CD4-positive, alpha-beta memory T cell (primary cell): ENCODE measurements at regions not wholly inside any gene's neighbourhood (a gene's known extent, or its start where the extent isn't known, plus 50 kb on each side); places are given as distances from the start of the nearest gene placed in this dataset.

ENCODE experiments used
- CTCF ChIA-PET: fragments of 350-600 bp; sonication (Branson Sonifier 250); formaldehyde crosslinking; loops from one replicate; lab custom pipeline; 2021; ENCODE audit warnings: inconsistent platforms; ENCODE audit not compliant: partially characterized antibody; lab: Charles Lee
- POLR2A ChIA-PET: fragments of 350-600 bp; sonication (Branson Sonifier 250); formaldehyde crosslinking; loops from one replicate; lab custom pipeline; 2021; ENCODE audit not compliant: partially characterized antibody; lab: Charles Lee
- DNase-seq, 5 donors: peaks; one replicate each; pipeline versions ENCODE4 v3.0.0 to v3.0.0-alpha.2; 2020 to 2022; ENCODE audit warnings: mixed read lengths in 1 of 5
- H3K27ac ChIP-seq: one replicate; pipeline ENCODE4 v1.7.0; 2013; ENCODE audit warnings: low read depth, low read length
- H3K27me3 ChIP-seq: 2 replicates; pipeline ENCODE4 v1.7.0; 2013; ENCODE audit warnings: mild to moderate bottlenecking, low read length, moderate library complexity; ENCODE audit not compliant: insufficient read depth
- H3K36me3 ChIP-seq: 2 replicates; pipeline ENCODE4 v1.7.0; 2013; ENCODE audit warnings: mild to moderate bottlenecking, low read length, moderate library complexity; ENCODE audit not compliant: insufficient read depth
- H3K4me1 ChIP-seq: 2 replicates; pipeline ENCODE4 v1.7.0; 2013; ENCODE audit warnings: mild to moderate bottlenecking, low read length, moderate library complexity; ENCODE audit not compliant: insufficient read depth
- H3K4me3 ChIP-seq, 2 donors: one replicate each; pipeline ENCODE4 v1.7.0; 2013; ENCODE audit warnings: low read length in 2 of 2, mild to moderate bottlenecking in 1 of 2
- H3K9me3 ChIP-seq, 2 donors: one replicate each; pipeline ENCODE4 v1.7.0; 2013; ENCODE audit warnings: low read length in 2 of 2, control low read depth in 1 of 2; ENCODE audit not compliant: control insufficient read depth in 1 of 2
- H3K27ac Mint-ChIP-seq, 7 donors: one replicate each; pipeline ENCODE4 v1.8.0; 2020 to 2021; ENCODE audit warnings: mixed read lengths in 7 of 7, mild to moderate bottlenecking in 6 of 7, inconsistent platforms in 3 of 7, moderate library complexity in 3 of 7
- H3K27me3 Mint-ChIP-seq, 2 donors: one replicate each; pipeline ENCODE4 v1.8.0; 2020 to 2021; ENCODE audit warnings: mixed read lengths in 2 of 2
- H3K36me3 Mint-ChIP-seq, 2 donors: one replicate each; pipeline ENCODE4 v1.8.0; 2020 to 2021; ENCODE audit warnings: mixed read lengths in 2 of 2, inconsistent platforms in 1 of 2, mild to moderate bottlenecking in 1 of 2
- H3K4me1 Mint-ChIP-seq, 4 donors: one replicate each; pipeline ENCODE4 v1.8.0; 2020 to 2021; ENCODE audit warnings: mixed read lengths in 4 of 4, mild to moderate bottlenecking in 1 of 4
- H3K4me3 Mint-ChIP-seq, 8 donors: one replicate each; pipeline ENCODE4 v1.8.0; 2020 to 2021; ENCODE audit warnings: mixed read lengths in 8 of 8, mild to moderate bottlenecking in 7 of 8, moderate library complexity in 6 of 8, inconsistent platforms in 3 of 8
- H3K9me3 Mint-ChIP-seq, 8 donors: one replicate each; pipeline ENCODE4 v1.8.0; 2020 to 2021; ENCODE audit warnings: mixed read lengths in 8 of 8, mild to moderate bottlenecking in 5 of 8, inconsistent platforms in 3 of 8, moderate library complexity in 1 of 8
- intact Hi-C: fragments of 100-400 bp; cut with micrococcal nuclease; formaldehyde crosslinking; loops from one replicate; pipeline ENCODE4 v1.15.1; 2023

DNA sequence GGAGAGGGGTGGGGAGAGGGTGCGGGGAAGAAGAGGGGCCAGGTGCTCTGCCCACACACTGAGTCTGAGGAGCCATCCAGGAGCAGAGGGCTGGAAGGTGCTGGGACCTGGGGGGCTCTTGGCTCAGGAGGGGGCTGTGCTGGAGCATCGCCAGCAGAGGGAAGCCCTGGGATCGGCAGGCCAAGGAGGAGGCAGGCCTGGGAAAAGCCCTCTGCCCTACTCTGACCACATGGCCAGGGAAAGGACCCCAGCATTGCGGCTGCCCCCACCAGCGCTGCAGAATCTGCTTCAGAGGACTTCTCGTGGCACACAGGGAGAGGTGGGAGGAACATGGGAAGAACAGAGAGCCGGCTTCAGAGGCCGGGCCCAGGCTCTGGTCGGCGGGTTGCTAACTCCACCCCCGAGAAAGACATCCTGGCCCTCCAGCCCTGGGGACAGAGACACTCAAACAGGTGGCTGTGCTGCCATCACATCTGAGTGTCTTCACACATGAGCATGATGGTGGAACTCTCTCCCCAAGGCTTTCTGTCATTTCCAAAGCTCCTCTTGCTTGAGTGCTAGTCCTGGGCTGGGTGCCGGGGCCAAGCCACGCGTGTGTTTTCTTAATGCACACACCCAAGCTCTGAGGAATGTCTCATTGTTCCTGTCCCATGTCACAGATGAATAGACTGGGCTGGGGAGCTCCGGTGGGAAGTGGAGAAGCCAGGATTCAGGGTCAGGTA lies 1378.0 kb downstream of the BRD1 start:
- intact Hi-C loops: no loop called here
- no peaks in the 10 kb centered on the region for H3K9me3 Mint-ChIP-seq
- Histone ChIP-seq H3K36me3 (no peaks in the 10 kb centered on the region), H3K27me3 (no peaks in the 10 kb centered on the region), H3K9me3 (no peaks in the 10 kb centered on the region), H3K4me3 (no peak overlapping the region), H3K27ac (no peak overlapping the region), H3K4me1 (no peaks in the 10 kb centered on the region)
- POLR2A ChIA-PET: no interaction called here
- peaks cover 7 to 9% of the 10 kb centered on the region in 2 donors for H3K27me3 Mint-ChIP-seq
- H3K4me1 Mint-ChIP-seq: no peaks in the 10 kb centered on the region
- no peak overlapping the region for H3K4me3 Mint-ChIP-seq
- peak overlapping the region in 1 of 7 donors; percentile 46 for H3K27ac Mint-ChIP-seq
- DNase-seq: no peak
- CTCF ChIA-PET: no interaction called here
- H3K36me3 Mint-ChIP-seq: no peaks in the 10 kb centered on the region

DNA sequence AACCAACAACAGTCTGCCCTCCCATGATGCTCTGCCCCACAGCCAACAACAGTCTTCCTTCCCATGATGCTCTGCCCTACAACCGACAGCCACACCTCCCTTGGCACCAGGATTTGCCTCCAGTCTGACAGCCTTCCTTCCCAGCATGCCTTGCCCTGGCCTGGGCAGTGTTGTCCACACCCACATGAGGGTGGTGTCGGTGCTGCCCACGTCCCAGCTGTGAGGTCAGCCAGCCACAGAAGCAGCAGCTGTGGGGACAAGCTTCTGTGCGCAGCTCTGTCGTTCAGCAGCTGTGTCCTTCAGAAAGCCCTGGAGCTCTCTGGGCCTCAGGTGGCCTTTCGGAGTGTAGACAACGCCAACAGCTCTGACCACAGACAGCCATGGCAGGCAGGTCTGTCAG lies 1378.9 kb downstream of the BRD1 start:
- no peak overlapping the region for H3K4me3 ChIP-seq
- no peaks in the 10 kb centered on the region for H3K27me3 ChIP-seq
- POLR2A ChIA-PET: no interaction called here
- CTCF ChIA-PET: no interaction called here
- intact Hi-C loops: no loop called here
- Mint-ChIP-seq H3K4me1 (no peaks in the 10 kb centered on the region), H3K9me3 (no peaks in the 10 kb centered on the region), H3K4me3 (no peak overlapping the region), H3K27ac (no peak overlapping the region), H3K36me3 (no peaks in the 10 kb centered on the region), H3K27me3 (peaks cover 7 to 9% of the 10 kb centered on the region in 2 donors)
- H3K4me1 ChIP-seq: no peaks in the 10 kb centered on the region
- H3K27ac ChIP-seq: no peak overlapping the region
- H3K36me3 ChIP-seq: no peaks in the 10 kb centered on the region
- no peak for DNase-seq
- no peaks in the 10 kb centered on the region for H3K9me3 ChIP-seq

DNA sequence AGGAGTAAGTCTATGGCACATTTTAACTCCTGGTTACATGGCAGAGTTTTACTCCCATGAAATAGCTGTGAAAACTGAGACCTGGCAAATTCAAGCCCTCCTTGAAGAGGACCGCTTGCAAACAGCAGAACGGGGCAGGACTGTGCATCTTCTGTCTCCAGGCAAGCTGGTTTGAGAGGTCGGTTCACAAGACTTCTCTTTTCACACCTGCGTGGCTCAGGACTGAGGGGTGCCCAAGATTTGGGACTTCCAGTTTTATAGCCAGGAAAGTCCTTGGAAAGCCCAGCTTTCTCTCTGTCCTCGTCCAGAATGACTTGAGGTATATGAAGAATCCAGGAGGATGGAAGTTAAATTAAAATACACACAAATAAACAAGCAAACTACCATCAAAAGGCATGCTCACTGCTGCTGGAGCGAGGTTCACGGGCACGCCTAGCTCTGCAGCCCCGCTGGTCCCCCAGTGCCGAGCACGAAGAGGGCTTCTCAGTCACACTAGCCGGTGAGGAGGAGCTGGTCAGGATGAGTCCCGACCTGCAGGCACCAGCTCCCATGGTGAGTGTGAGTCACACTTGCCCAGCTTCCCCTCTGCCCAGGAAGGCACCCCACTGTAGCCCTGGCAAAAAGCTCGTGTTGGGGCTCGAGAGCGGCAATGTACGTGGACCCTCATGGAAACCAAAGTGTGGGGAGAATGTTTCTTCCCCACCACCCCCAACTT lies 1382.4 kb downstream of the BRD1 start:
- H3K9me3 Mint-ChIP-seq: no peaks in the 10 kb centered on the region
- H3K4me3 ChIP-seq: no peak overlapping the region
- peaks cover 2 to 4% of the 10 kb centered on the region in 2 donors for H3K27me3 Mint-ChIP-seq
- DNase-seq: no peak
- ChIA-PET POLR2A (no interaction called here), CTCF (no interaction called here)
- H3K4me1 ChIP-seq: no peaks in the 10 kb centered on the region
- H3K9me3 ChIP-seq: no peaks in the 10 kb centered on the region
- no peak overlapping the region for H3K4me3 Mint-ChIP-seq
- no peak overlapping the region for H3K27ac Mint-ChIP-seq
- H3K36me3 ChIP-seq: no peaks in the 10 kb centered on the region
- H3K27ac ChIP-seq: no peak overlapping the region
- H3K27me3 ChIP-seq: no peaks in the 10 kb centered on the region
- intact Hi-C loops: no loop called here
- H3K36me3 Mint-ChIP-seq: no peaks in the 10 kb centered on the region
- H3K4me1 Mint-ChIP-seq: no peaks in the 10 kb centered on the region

DNA sequence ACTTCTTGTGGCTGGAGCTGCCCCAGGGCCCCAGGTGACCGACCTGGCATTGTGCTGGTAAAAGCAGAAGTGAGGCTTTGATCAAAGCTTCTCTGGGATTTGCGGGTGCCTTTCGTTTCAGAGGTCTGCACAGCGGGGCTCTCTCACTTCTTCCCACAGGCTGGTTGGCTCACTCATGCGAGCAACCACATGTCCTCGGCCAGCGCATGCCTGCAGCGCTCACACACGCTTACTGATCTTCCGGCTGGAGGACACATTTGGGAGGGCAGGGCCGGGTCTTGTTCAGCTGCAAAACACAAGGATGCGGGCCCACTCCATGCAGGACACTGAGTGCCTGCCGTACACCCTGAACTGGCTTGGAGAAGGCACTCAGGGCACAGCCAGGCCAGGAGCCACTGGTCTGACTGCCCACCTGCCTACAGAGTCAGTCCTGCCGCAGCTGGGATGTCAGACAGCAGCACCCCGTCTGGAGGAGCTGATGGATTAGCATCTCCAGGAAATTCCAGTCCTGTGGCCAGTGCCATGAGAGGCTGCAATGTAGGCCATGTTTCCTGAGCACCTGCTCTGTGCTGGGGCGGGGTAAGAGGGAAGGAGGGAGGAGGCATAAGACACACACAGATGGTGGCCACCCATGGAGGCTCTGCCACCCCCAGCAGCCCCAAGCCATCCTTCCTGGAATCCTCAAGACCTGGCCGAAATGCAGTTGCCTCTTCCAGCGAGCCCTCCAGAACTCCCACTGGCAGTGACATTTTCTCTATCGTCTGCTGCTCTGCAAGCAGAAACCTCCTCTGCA lies 1383.2 kb downstream of the BRD1 start:
- no peaks in the 10 kb centered on the region for H3K27me3 Mint-ChIP-seq

DNA sequence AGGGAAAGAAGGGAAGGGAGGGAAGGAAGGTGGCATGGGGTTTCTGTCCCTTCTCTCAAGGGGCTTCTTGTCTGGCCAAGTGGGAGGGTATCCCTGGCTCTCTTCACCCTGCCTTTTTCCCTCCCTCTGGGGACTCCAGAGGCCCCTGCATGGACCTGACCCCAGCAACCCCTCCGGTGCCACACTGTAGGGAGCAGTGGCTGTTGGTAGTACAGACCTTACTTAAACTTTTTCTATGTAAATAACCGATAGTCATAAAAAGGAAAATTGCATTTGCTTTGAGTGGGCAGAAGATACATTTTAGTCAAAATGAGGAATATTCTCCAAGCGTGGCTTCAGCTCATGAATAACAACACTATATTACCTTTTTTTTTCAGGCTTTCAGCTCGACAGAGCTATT lies 1384.0 kb downstream of the BRD1 start:
- H3K4me1 Mint-ChIP-seq: no peaks in the 10 kb centered on the region
- no peak overlapping the region for H3K27ac Mint-ChIP-seq
- no peak overlapping the region for H3K4me3 Mint-ChIP-seq
- no peaks in the 10 kb centered on the region for H3K27me3 Mint-ChIP-seq
- Histone ChIP-seq H3K4me3 (no peak overlapping the region), H3K36me3 (no peaks in the 10 kb centered on the region), H3K9me3 (no peaks in the 10 kb centered on the region), H3K4me1 (no peaks in the 10 kb centered on the region), H3K27me3 (no peaks in the 10 kb centered on the region), H3K27ac (no peak overlapping the region)
- DNase-seq: no peak
- ChIA-PET POLR2A (no interaction called here), CTCF (no interaction called here)
- H3K36me3 Mint-ChIP-seq: no peaks in the 10 kb centered on the region
- H3K9me3 Mint-ChIP-seq: no peaks in the 10 kb centered on the region
- intact Hi-C loops: no loop called here

More for the DNA sequence above, 1383.2 kb downstream of the BRD1 start:
- H3K27ac ChIP-seq: no peak overlapping the region
- POLR2A ChIA-PET: no interaction called here
- no peaks in the 10 kb centered on the region for H3K9me3 ChIP-seq
- no peaks in the 10 kb centered on the region for H3K4me1 ChIP-seq
- DNase-seq: no peak
- no peak overlapping the region for H3K4me3 ChIP-seq
- Mint-ChIP-seq H3K4me3 (no peak overlapping the region), H3K9me3 (no peaks in the 10 kb centered on the region), H3K4me1 (no peaks in the 10 kb centered on the region), H3K36me3 (no peaks in the 10 kb centered on the region), H3K27ac (no peak overlapping the region)
- H3K36me3 ChIP-seq: no peaks in the 10 kb centered on the region
- CTCF ChIA-PET: no interaction called here
- intact Hi-C loops: no loop called here
- H3K27me3 ChIP-seq: no peaks in the 10 kb centered on the region

DNA sequence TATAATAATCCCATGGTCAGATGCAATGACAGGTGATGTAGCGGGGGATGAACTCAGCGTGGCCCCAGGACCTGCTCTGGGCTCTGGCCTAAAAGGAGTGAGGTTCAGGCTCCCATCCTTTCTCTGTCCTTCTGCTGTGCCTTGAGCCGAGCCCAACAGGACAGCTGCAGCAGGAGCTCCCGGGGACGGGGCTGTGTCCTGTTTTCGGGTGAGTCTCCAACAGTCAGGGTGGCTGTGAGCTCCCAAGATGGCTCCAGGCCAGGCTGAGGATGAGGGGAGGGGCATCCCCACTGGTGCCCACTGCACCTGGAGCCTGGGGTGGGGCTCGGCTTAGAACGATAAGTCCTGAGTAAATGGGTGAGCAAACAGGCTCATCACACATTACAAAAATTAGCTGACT lies 1385.0 kb downstream of the BRD1 start:
- no peaks in the 10 kb centered on the region for H3K9me3 Mint-ChIP-seq
- H3K36me3 Mint-ChIP-seq: no peaks in the 10 kb centered on the region
- DNase-seq: no peak
- Histone ChIP-seq H3K4me3 (no peak overlapping the region), H3K27ac (no peak overlapping the region), H3K27me3 (no peaks in the 10 kb centered on the region), H3K36me3 (no peaks in the 10 kb centered on the region), H3K4me1 (no peaks in the 10 kb centered on the region), H3K9me3 (no peaks in the 10 kb centered on the region)
- H3K4me1 Mint-ChIP-seq: no peaks in the 10 kb centered on the region
- no peak overlapping the region for H3K4me3 Mint-ChIP-seq
- no peak overlapping the region for H3K27ac Mint-ChIP-seq
- ChIA-PET CTCF (no interaction called here), POLR2A (no interaction called here)
- intact Hi-C loops: no loop called here
- H3K27me3 Mint-ChIP-seq: no peaks in the 10 kb centered on the region

DNA sequence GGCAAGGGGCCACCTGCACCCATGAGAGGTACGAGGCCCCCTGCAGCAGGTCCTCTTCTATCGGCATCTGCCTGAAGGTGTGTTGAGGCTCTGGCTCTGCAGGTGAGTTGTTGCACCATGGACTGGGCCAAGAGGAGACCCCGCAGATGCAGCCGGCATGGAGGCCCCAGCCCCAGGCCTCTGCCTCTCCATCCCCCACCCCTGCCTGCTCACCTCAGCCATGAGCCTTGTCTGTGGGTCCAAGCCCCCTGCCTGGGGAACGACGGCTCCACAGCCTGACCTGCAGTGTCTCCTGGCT lies 1386.2 kb downstream of the BRD1 start:
- no peaks in the 10 kb centered on the region for H3K27me3 ChIP-seq
- H3K36me3 Mint-ChIP-seq: no peaks in the 10 kb centered on the region
- H3K27ac ChIP-seq: no peak overlapping the region
- H3K27ac Mint-ChIP-seq: no peak overlapping the region
- no peak overlapping the region for H3K4me3 Mint-ChIP-seq
- H3K4me1 Mint-ChIP-seq: no peaks in the 10 kb centered on the region
- no peaks in the 10 kb centered on the region for H3K4me1 ChIP-seq
- intact Hi-C loops: no loop called here
- no peaks in the 10 kb centered on the region for H3K9me3 ChIP-seq
- no peak for DNase-seq
- H3K36me3 ChIP-seq: no peaks in the 10 kb centered on the region
- H3K9me3 Mint-ChIP-seq: peaks cover 0 to 2% (median 0%) of the 10 kb centered on the region in 8 donors
- H3K27me3 Mint-ChIP-seq: no peaks in the 10 kb centered on the region
- no peak overlapping the region for H3K4me3 ChIP-seq
- ChIA-PET POLR2A (no interaction called here), CTCF (no interaction called here)
